DOHH2 (cell line): ENCODE measurements at regions not wholly inside any gene's neighbourhood (a gene's known extent, or its start where the extent isn't known, plus 50 kb on each side); places are given as distances from the start of the nearest gene placed in this dataset.

Experiments
- CTCF ChIP-seq: fragments of 200-600 bp; sonication (generic); IDR thresholded peaks from one replicate; pipeline ENCODE4 v1.5.1; 2014; ENCODE audit warnings: antibody characterized with exemption, mild to moderate bottlenecking, low read depth, low read length; ENCODE audit not compliant: poor library complexity, severe bottlenecking
- EZH2phosphoT487 ChIP-seq: fragments of 200-600 bp; sonication (generic); IDR thresholded peaks from 2 replicates; pipeline ENCODE4 v1.6.1; 2017; ENCODE audit warnings: borderline replicate concordance, mild to moderate bottlenecking, antibody characterized with exemption, low read length, moderate library complexity, mixed read lengths

GRCh38 chr10:2494399-2494798, 572.9 kb upstream of the PFKP start:
- TF ChIP-seq CTCF = no peak
- TF ChIP-seq EZH2phosphoT487 = no peak
